SK-N-SH treated with all-trans-retinoic acid at 6 μM for 48 hours (cell line): ENCODE measurements at regions not wholly inside any gene's neighbourhood (a gene's known extent, or its start where the extent isn't known, plus 50 kb on each side); places are given as distances from the start of the nearest gene placed in this dataset.

Experiments
- ARNTL ChIP-seq: fragments of 450-650 bp; formaldehyde crosslinking; IDR thresholded peaks from 2 replicates; pipeline ENCODE4 v1.5.0; 2020; ENCODE audit warnings: low read depth, mild to moderate bottlenecking, moderate library complexity, borderline replicate concordance
- CREB5 ChIP-seq: fragments of 250-450 bp; sonication (Bioruptor Pico); IDR thresholded peaks from 2 replicates; pipeline ENCODE4 v1.5.1; 2020; ENCODE audit warnings: low read depth, mild to moderate bottlenecking, moderate library complexity
- CSRNP3 ChIP-seq: fragments of 250-450 bp; sonication (Bioruptor Pico); IDR thresholded peaks from 2 replicates; pipeline ENCODE4 v1.5.1; 2021; ENCODE audit warnings: mild to moderate bottlenecking, moderate library complexity
- ESRRG ChIP-seq: fragments of 250-450 bp; sonication (Bioruptor Pico); IDR thresholded peaks from 2 replicates; pipeline ENCODE4 v1.6.1; 2021; ENCODE audit warnings: mild to moderate bottlenecking
- OSR1 ChIP-seq: fragments of 250-450 bp; sonication (Bioruptor Pico); IDR thresholded peaks from 2 replicates; pipeline ENCODE4 v1.8.0; 2022; ENCODE audit warnings: moderate library complexity, mild to moderate bottlenecking, inconsistent platforms
- PPARA ChIP-seq: fragments of 250-450 bp; sonication (Bioruptor Pico); IDR thresholded peaks from 2 replicates; pipeline ENCODE4 v1.5.0; 2020; ENCODE audit warnings: mild to moderate bottlenecking, borderline replicate concordance
- RARB ChIP-seq: fragments of 250-450 bp; sonication (Bioruptor Pico); IDR thresholded peaks from 2 replicates; pipeline ENCODE4 v1.8.0; 2021; ENCODE audit warnings: mild to moderate bottlenecking, moderate library complexity
- TOX ChIP-seq: fragments of 250-450 bp; sonication (Bioruptor Pico); IDR thresholded peaks from 2 replicates; pipeline ENCODE4 v1.8.0; 2021; ENCODE audit warnings: mild to moderate bottlenecking, moderate library complexity, borderline replicate concordance
- ZFP30 ChIP-seq: fragments of 450-650 bp; formaldehyde crosslinking; IDR thresholded peaks from 2 replicates; pipeline ENCODE4 v1.5.0; 2022; ENCODE audit warnings: mild to moderate bottlenecking, moderate library complexity
- ZNF565 ChIP-seq: fragments of 450-650 bp; formaldehyde crosslinking; conservative IDR thresholded peaks from 2 replicates; pipeline ENCODE4 v1.5.0; 2020; ENCODE audit warnings: low read depth, mild to moderate bottlenecking, moderate library complexity
- ZNF70 ChIP-seq: fragments of 450-650 bp; formaldehyde crosslinking; IDR thresholded peaks from 2 replicates; pipeline ENCODE4 v1.5.0; 2020; ENCODE audit warnings: mild to moderate bottlenecking, moderate library complexity
- ZNF8 ChIP-seq: fragments of 450-650 bp; formaldehyde crosslinking; IDR thresholded peaks from 2 replicates; pipeline ENCODE4 v1.5.0; 2020; ENCODE audit warnings: mild to moderate bottlenecking, moderate library complexity
- TF ChIP-seq, protein P1 (sequence below): fragments of 250-450 bp; sonication (Bioruptor Pico); IDR thresholded peaks from 2 replicates; pipeline ENCODE4 v1.8.0; 2020; ENCODE audit warnings: mild to moderate bottlenecking, moderate library complexity, borderline replicate concordance

GRCh38 chr9:28747351-28747985 is 1174.2 kb upstream of the C9orf72 start:
- no peak for TF ChIP-seq ZNF8
- TF ChIP-seq, protein P1, sequence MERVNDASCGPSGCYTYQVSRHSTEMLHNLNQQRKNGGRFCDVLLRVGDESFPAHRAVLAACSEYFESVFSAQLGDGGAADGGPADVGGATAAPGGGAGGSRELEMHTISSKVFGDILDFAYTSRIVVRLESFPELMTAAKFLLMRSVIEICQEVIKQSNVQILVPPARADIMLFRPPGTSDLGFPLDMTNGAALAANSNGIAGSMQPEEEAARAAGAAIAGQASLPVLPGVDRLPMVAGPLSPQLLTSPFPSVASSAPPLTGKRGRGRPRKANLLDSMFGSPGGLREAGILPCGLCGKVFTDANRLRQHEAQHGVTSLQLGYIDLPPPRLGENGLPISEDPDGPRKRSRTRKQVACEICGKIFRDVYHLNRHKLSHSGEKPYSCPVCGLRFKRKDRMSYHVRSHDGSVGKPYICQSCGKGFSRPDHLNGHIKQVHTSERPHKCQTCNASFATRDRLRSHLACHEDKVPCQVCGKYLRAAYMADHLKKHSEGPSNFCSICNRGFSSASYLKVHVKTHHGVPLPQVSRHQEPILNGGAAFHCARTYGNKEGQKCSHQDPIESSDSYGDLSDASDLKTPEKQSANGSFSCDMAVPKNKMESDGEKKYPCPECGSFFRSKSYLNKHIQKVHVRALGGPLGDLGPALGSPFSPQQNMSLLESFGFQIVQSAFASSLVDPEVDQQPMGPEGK (CRISPR knock-in tag): no peak
- no peak for TF ChIP-seq ZFP30 (CRISPR knock-in tag)
- TF ChIP-seq ARNTL (CRISPR knock-in tag): no peak
- no peak for TF ChIP-seq TOX (CRISPR knock-in tag)
- no peak for TF ChIP-seq PPARA (CRISPR knock-in tag)
- no peak for TF ChIP-seq CREB5 (CRISPR knock-in tag)
- TF ChIP-seq ZNF565 (CRISPR knock-in tag): no peak
- no peak for TF ChIP-seq CSRNP3 (CRISPR knock-in tag)
- no peak for TF ChIP-seq RARB (CRISPR knock-in tag)
- TF ChIP-seq ESRRG: no peak
- TF ChIP-seq ZNF70 (CRISPR knock-in tag): no peak
- TF ChIP-seq OSR1 (CRISPR knock-in tag): no peak
